Osteoblast (primary cell): ENCODE measurements at regions not wholly inside any gene's neighbourhood (a gene's known extent, or its start where the extent isn't known, plus 50 kb on each side); places are given as distances from the start of the nearest gene placed in this dataset.

Experiments
- DNase-seq: peaks from one replicate; pipeline ENCODE4 v3.0.0; 2011; ENCODE audit warnings: low spot score, mixed read lengths; ENCODE audit not compliant: insufficient read length; ENCODE audit errors: missing footprints
- H2AFZ ChIP-seq: 2 replicates; pipeline ENCODE4 v1.6.0; 2011; ENCODE audit warnings: mild to moderate bottlenecking, low read length
- H3K27ac ChIP-seq: 2 replicates; pipeline ENCODE4 v1.5.1; 2011; ENCODE audit warnings: mild to moderate bottlenecking, low read depth, low read length, moderate library complexity
- H3K27me3 ChIP-seq: 2 replicates; pipeline ENCODE4 v1.6.0; 2012; ENCODE audit warnings: mild to moderate bottlenecking, control low read depth, inconsistent platforms, low read length, moderate library complexity; ENCODE audit not compliant: insufficient read depth
- H3K36me3 ChIP-seq: 2 replicates; pipeline ENCODE4 v1.5.1; 2011; ENCODE audit warnings: mild to moderate bottlenecking, low read length, control low read depth, moderate library complexity; ENCODE audit not compliant: insufficient read depth
- H3K4me1 ChIP-seq: 2 replicates; pipeline ENCODE4 v1.5.1; 2011; ENCODE audit warnings: mild to moderate bottlenecking, low read length, control low read depth, moderate library complexity; ENCODE audit not compliant: insufficient read depth
- H3K4me2 ChIP-seq: 2 replicates; pipeline ENCODE4 v1.6.0; 2011; ENCODE audit warnings: mild to moderate bottlenecking, low read length; ENCODE audit not compliant: insufficient read depth
- H3K4me3 ChIP-seq: fragments of 200-600 bp; sonication (generic); 3 replicates; pipeline ENCODE4 v1.5.1; 2012; ENCODE audit warnings: mild to moderate bottlenecking, low read length, inconsistent platforms; ENCODE audit not compliant: insufficient read depth
- H3K79me2 ChIP-seq: 2 replicates; pipeline ENCODE4 v1.6.0; 2012; ENCODE audit warnings: mild to moderate bottlenecking, low read length, control low read depth, inconsistent platforms; ENCODE audit not compliant: insufficient read depth
- H3K9me3 ChIP-seq: 2 replicates; pipeline ENCODE4 v1.5.1; 2011; ENCODE audit warnings: low read depth, low read length, control low read depth
- H4K20me1 ChIP-seq: 2 replicates; pipeline ENCODE4 v1.6.0; 2012; ENCODE audit warnings: mild to moderate bottlenecking, low read length, control low read depth; ENCODE audit not compliant: insufficient read depth
- CTCF ChIP-seq: IDR thresholded peaks from 2 replicates; pipeline ENCODE4 v1.5.1; 2011; ENCODE audit warnings: mild to moderate bottlenecking, low read depth, low read length, moderate library complexity; ENCODE audit errors: extremely low read depth

- Histone ChIP-seq H3K9me3 (no peaks in the 10 kb centered on the region), H3K27ac (no peak overlapping the region), H3K4me1 (no peaks in the 10 kb centered on the region), H3K79me2 (no peaks in the 10 kb centered on the region), H3K4me3 (no peak overlapping the region), H3K4me2 (no peak overlapping the region), H4K20me1 (no peaks in the 10 kb centered on the region), H2AFZ (no peak overlapping the region), H3K27me3 (no peaks in the 10 kb centered on the region), H3K36me3 (no peaks in the 10 kb centered on the region)
- no peak for DNase-seq
- TF ChIP-seq CTCF = no peak
These were observed 1161.8 kb downstream of the EFNA5 start for GRCh38 chr5:106508894-106509293.

GRCh38 chr5:106493910-106494309, 1176.8 kb downstream of the EFNA5 start:
- DNase-seq = no peak
- TF ChIP-seq CTCF = no peak
- H3K27me3 ChIP-seq = no peaks in the 10 kb centered on the region
- no peak overlapping the region for H3K27ac ChIP-seq
- no peaks in the 10 kb centered on the region for H3K4me1 ChIP-seq
- no peaks in the 10 kb centered on the region for H3K9me3 ChIP-seq
- H3K4me3 ChIP-seq = no peak overlapping the region
- no peaks in the 10 kb centered on the region for H3K79me2 ChIP-seq
- H4K20me1 ChIP-seq = no peaks in the 10 kb centered on the region
- no peak overlapping the region for H2AFZ ChIP-seq
- H3K36me3 ChIP-seq = no peaks in the 10 kb centered on the region
- H3K4me2 ChIP-seq = no peak overlapping the region

GRCh38 chr5:106489004-106489403, 1181.7 kb downstream of the EFNA5 start:
- Histone ChIP-seq H3K4me2 (no peak overlapping the region), H3K9me3 (no peaks in the 10 kb centered on the region), H3K27me3 (no peaks in the 10 kb centered on the region), H3K4me1 (no peaks in the 10 kb centered on the region), H3K79me2 (no peaks in the 10 kb centered on the region), H3K36me3 (no peaks in the 10 kb centered on the region), H3K27ac (no peak overlapping the region), H3K4me3 (no peak overlapping the region), H4K20me1 (no peaks in the 10 kb centered on the region), H2AFZ (no peak overlapping the region)
- TF ChIP-seq CTCF = no peak
- no peak for DNase-seq

- no peak overlapping the region for H3K4me2 ChIP-seq
- no peak overlapping the region for H2AFZ ChIP-seq
- no peak overlapping the region for H3K4me3 ChIP-seq
- no peak for TF ChIP-seq CTCF
- H3K79me2 ChIP-seq = no peaks in the 10 kb centered on the region
- H3K36me3 ChIP-seq = no peaks in the 10 kb centered on the region
- no peaks in the 10 kb centered on the region for H3K4me1 ChIP-seq
- no peak overlapping the region for H3K27ac ChIP-seq
- no peak for DNase-seq
- H3K9me3 ChIP-seq = no peaks in the 10 kb centered on the region
- H4K20me1 ChIP-seq = no peaks in the 10 kb centered on the region
- H3K27me3 ChIP-seq = no peaks in the 10 kb centered on the region
These were observed 1182.3 kb downstream of the EFNA5 start for GRCh38 chr5:106488407-106488806.
